CD14-positive monocyte (primary cell): ENCODE measurements at regions not wholly inside any gene's neighbourhood (a gene's known extent, or its start where the extent isn't known, plus 50 kb on each side); places are given as distances from the start of the nearest gene placed in this dataset.

Source experiments
- DNase-seq, 3 donors: peaks; one replicate each; pipeline ENCODE4 v3.0.0-alpha.2; 2011 to 2022
- H2AFZ ChIP-seq: 2 replicates; pipeline ENCODE4 v1.6.0; 2012; ENCODE audit warnings: mild to moderate bottlenecking, low read depth, low read length, inconsistent platforms; ENCODE audit not compliant: insufficient read depth, poor library complexity, severe bottlenecking
- H3K27ac ChIP-seq, 2 donors: 1 replicate in 1 of 2; 2 replicates in 1 of 2; pipeline ENCODE4 v1.5.1; 2012 to 2013; ENCODE audit warnings: low read length in 2 of 2, control low read depth in 1 of 2, inconsistent platforms in 1 of 2, low read depth in 1 of 2, mild to moderate bottlenecking in 1 of 2
- H3K27me3 ChIP-seq, 2 donors: one replicate each; pipeline versions ENCODE4 v1.6.0 to v1.6.1; 2011 to 2013; ENCODE audit warnings: low read length in 2 of 2; ENCODE audit not compliant: control insufficient read depth in 2 of 2, insufficient read depth in 2 of 2
- H3K36me3 ChIP-seq, 2 donors: replicated peaks in 1 of 2; 1 replicate in 1 of 2; 2 replicates in 1 of 2; pipeline versions ENCODE4 v1.5.1 to v1.6.1; 2012 to 2013; ENCODE audit warnings: low read length in 2 of 2, control low read depth in 1 of 2, inconsistent platforms in 1 of 2, mild to moderate bottlenecking in 1 of 2; ENCODE audit not compliant: insufficient read depth in 2 of 2, control insufficient read depth in 1 of 2
- H3K4me1 ChIP-seq, 2 donors: 1 replicate in 1 of 2; 2 replicates in 1 of 2; pipeline versions ENCODE4 v1.5.1 to v1.6.1; 2012 to 2013; ENCODE audit warnings: low read length in 2 of 2, control low read depth in 1 of 2, inconsistent platforms in 1 of 2, mild to moderate bottlenecking in 1 of 2, moderate library complexity in 1 of 2; ENCODE audit not compliant: insufficient read depth in 2 of 2, control insufficient read depth in 1 of 2
- H3K4me2 ChIP-seq: replicated peaks from 2 replicates; pipeline ENCODE3; 2012; ENCODE audit warnings: low read length, moderate library complexity, mild to moderate bottlenecking; ENCODE audit not compliant: poor library complexity, severe bottlenecking; ENCODE audit errors: extremely low read depth
- H3K4me3 ChIP-seq, 3 experiments: fragments of 200-600 bp in 1 of 3; sonication (generic) in 1 of 3; replicated peaks in 1 of 3; 1 replicate in 2 of 3; 2 replicates in 1 of 3; pipeline ENCODE4 v1.5.1; 2011 to 2013; ENCODE audit warnings: low read length in 3 of 3, mild to moderate bottlenecking in 3 of 3, control low read depth in 2 of 3, low read depth in 2 of 3, inconsistent platforms in 1 of 3, moderate library complexity in 1 of 3
- H3K79me2 ChIP-seq: 2 replicates; pipeline ENCODE4 v1.6.0; 2012; ENCODE audit warnings: mild to moderate bottlenecking, control low read depth, inconsistent platforms, low read length, moderate library complexity; ENCODE audit not compliant: insufficient read depth
- H3K9ac ChIP-seq: 2 replicates; pipeline ENCODE4 v1.6.0; 2017; ENCODE audit warnings: low read length, mild to moderate bottlenecking; ENCODE audit not compliant: insufficient read depth, poor library complexity, severe bottlenecking
- H3K9me3 ChIP-seq, 2 donors: replicated peaks in 1 of 2; 1 replicate in 1 of 2; 2 replicates in 1 of 2; pipeline versions ENCODE4 v1.5.1 to v1.6.1; 2012 to 2013; ENCODE audit warnings: low read length in 2 of 2, control low read depth in 1 of 2; ENCODE audit not compliant: control insufficient read depth in 1 of 2, insufficient read depth in 1 of 2
- H4K20me1 ChIP-seq: 2 replicates; pipeline ENCODE4 v1.6.0; 2012; ENCODE audit warnings: mild to moderate bottlenecking, low read length, control low read depth, moderate library complexity; ENCODE audit not compliant: insufficient read depth
- H3K27ac Mint-ChIP-seq, 7 donors: one replicate each; pipeline ENCODE4 v1.8.0; 2020; ENCODE audit warnings: mild to moderate bottlenecking in 7 of 7, mixed read lengths in 7 of 7, moderate library complexity in 6 of 7, inconsistent platforms in 2 of 7
- H3K27me3 Mint-ChIP-seq, 3 donors: one replicate each; pipeline ENCODE4 v1.8.0; 2021 to 2022; ENCODE audit warnings: low read depth in 3 of 3, mild to moderate bottlenecking in 3 of 3, mixed read lengths in 3 of 3, moderate library complexity in 3 of 3, inconsistent platforms in 1 of 3
- H3K36me3 Mint-ChIP-seq, 2 donors: one replicate each; pipeline ENCODE4 v1.8.0; 2020; ENCODE audit warnings: mixed read lengths in 2 of 2, inconsistent platforms in 1 of 2, mild to moderate bottlenecking in 1 of 2
- H3K4me1 Mint-ChIP-seq: one replicate; pipeline ENCODE4 v1.8.0; 2020; ENCODE audit warnings: mild to moderate bottlenecking, mixed read lengths
- H3K4me3 Mint-ChIP-seq, 2 donors: one replicate each; pipeline ENCODE4 v1.8.0; 2020; ENCODE audit warnings: mild to moderate bottlenecking in 2 of 2, mixed read lengths in 2 of 2, moderate library complexity in 1 of 2
- H3K9me3 Mint-ChIP-seq, 7 donors: one replicate each; pipeline ENCODE4 v1.8.0; 2020 to 2022; ENCODE audit warnings: mixed read lengths in 7 of 7, mild to moderate bottlenecking in 6 of 7, moderate library complexity in 6 of 7, inconsistent platforms in 2 of 7
- WGBS: methylation state at CpG from one replicate; pipeline ENCODE4 v1.1.5; 2013; ENCODE audit warnings: missing lambda C conversion rate; ENCODE audit not compliant: insufficient coverage; 5-methylcytosine and 5-hydroxymethylcytosine counted together
- intact Hi-C, 2 donors: fragments of 100-400 bp; cut with micrococcal nuclease; formaldehyde crosslinking; loops; one replicate each; pipeline versions ENCODE4 v1.15.0 to v1.15.1; 2023
- TF ChIP-seq, protein P1 (sequence below): fragments of 200-600 bp; IDR thresholded peaks from one replicate; pipeline ENCODE4 v1.8.0; 2022; ENCODE audit warnings: antibody characterized with exemption, mild to moderate bottlenecking

GRCh38 chr9:129319938-129320481 lies 141.9 kb upstream of the IER5L start:
- intact Hi-C loops: loop anchor here (5.0 to 10.0 kb wide), 4 partner anchors 145 to 295 kb away; partner anchors contain the start of gene IER5L (in 1 of the 2)
- Histone ChIP-seq H3K36me3 (no peaks in the 10 kb centered on the region), H3K4me3 (peak overlapping the region; percentile 54 to 82 (median 55)), H3K4me2 (peak overlapping the region; percentile 93), H3K4me1 (peaks cover 38 to 58% of the 10 kb centered on the region in 2 donors), H2AFZ (peak overlapping the region; percentile 88), H3K27ac (peak overlapping the region; percentile 49 to 94), H3K27me3 (no peaks in the 10 kb centered on the region), H4K20me1 (no peaks in the 10 kb centered on the region), H3K9ac (peak overlapping the region; percentile 81), H3K79me2 (peaks cover 19% of the 10 kb centered on the region), H3K9me3 (no peaks in the 10 kb centered on the region)
- Mint-ChIP-seq H3K27me3 (peaks cover 0 to 3% (median 1%) of the 10 kb centered on the region in 3 donors), H3K36me3 (peaks cover 0 to 3% of the 10 kb centered on the region in 2 donors), H3K27ac (peak overlapping the region in 6 of 7 donors; percentile 41 to 93 (median 88)), H3K4me1 (peaks cover 62% of the 10 kb centered on the region), H3K4me3 (peak overlapping the region; percentile 86 to 96), H3K9me3 (peaks cover 0 to 5% (median 0%) of the 10 kb centered on the region in 7 donors)
- 35% methylated on average over 7 of the region's 14 CpGs for WGBS
- DNase-seq: no peak
- TF ChIP-seq, protein P1, sequence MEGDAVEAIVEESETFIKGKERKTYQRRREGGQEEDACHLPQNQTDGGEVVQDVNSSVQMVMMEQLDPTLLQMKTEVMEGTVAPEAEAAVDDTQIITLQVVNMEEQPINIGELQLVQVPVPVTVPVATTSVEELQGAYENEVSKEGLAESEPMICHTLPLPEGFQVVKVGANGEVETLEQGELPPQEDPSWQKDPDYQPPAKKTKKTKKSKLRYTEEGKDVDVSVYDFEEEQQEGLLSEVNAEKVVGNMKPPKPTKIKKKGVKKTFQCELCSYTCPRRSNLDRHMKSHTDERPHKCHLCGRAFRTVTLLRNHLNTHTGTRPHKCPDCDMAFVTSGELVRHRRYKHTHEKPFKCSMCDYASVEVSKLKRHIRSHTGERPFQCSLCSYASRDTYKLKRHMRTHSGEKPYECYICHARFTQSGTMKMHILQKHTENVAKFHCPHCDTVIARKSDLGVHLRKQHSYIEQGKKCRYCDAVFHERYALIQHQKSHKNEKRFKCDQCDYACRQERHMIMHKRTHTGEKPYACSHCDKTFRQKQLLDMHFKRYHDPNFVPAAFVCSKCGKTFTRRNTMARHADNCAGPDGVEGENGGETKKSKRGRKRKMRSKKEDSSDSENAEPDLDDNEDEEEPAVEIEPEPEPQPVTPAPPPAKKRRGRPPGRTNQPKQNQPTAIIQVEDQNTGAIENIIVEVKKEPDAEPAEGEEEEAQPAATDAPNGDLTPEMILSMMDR: no peak

DNA sequence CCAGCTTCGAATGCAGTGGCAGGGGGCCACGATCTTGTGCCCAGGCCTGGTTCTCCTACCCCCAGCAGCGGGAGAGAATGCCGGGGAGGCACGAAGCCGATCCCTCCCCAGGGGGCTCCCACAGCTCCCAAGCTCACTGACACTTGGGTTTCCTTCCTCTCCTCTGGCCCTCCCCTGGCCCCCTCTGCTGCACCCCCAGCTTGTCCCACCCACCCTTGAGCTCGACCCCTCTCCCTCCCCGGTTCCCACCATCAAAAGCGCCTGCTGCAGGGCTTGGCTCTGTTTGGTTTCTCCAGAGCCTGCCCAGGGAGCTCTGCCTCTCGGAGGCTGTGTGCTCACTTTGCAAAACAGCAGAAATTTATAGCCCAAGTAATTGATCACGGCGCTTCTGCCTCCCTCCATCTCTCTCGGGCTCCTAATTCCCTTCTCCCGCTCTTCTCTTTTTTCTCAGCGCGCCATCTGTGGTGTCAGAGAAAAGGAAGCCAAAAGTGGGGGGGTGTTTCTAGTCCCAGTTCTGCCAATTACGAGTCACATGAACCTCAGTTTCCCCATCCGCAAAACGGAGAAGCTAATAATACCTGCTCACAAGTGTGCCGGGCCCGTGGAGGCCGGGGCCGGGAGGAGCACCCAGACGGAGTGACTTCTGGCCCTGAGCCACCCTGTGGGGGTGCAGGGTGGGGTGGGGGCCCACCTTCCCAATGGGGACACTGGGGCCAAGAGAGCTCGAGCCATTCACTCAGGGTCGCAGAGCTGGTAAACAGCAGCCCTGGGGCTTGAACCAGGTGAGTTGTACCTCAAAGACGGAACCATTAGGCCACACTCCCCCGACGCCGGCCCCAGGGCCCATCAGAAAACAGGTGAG lies 141.2 kb upstream of the IER5L start:
- Mint-ChIP-seq H3K27me3 (peaks cover 0 to 3% (median 1%) of the 10 kb centered on the region in 3 donors), H3K4me1 (peaks cover 61% of the 10 kb centered on the region), H3K4me3 (no peak overlapping the region), H3K27ac (peak overlapping the region in 1 of 7 donors; percentile 48), H3K9me3 (peaks cover 0 to 5% (median 0%) of the 10 kb centered on the region in 7 donors), H3K36me3 (no peaks in the 10 kb centered on the region)
- intact Hi-C loops: no loop called here
- no peak overlapping the region for H3K27ac ChIP-seq
- TF ChIP-seq, protein P1: no peak
- peaks cover 19% of the 10 kb centered on the region for H3K79me2 ChIP-seq
- H2AFZ ChIP-seq: no peak overlapping the region
- no peaks in the 10 kb centered on the region for H3K36me3 ChIP-seq
- peaks cover 38 to 58% of the 10 kb centered on the region in 2 donors for H3K4me1 ChIP-seq
- H3K27me3 ChIP-seq: no peaks in the 10 kb centered on the region
- H3K9me3 ChIP-seq: no peaks in the 10 kb centered on the region
- DNase-seq: no peak
- 87% methylated on average over 7 of the region's 30 CpGs for WGBS
- H3K9ac ChIP-seq: no peak overlapping the region
- no peaks in the 10 kb centered on the region for H4K20me1 ChIP-seq
- peak overlapping the region; percentile 93 for H3K4me2 ChIP-seq
- no peak overlapping the region for H3K4me3 ChIP-seq
